ENCODE measurements at regions not wholly inside any gene's neighbourhood (a gene's known extent, or its start where the extent isn't known, plus 50 kb on each side); places are given as distances from the start of the nearest gene placed in this dataset.
A peak's percentile ranks its signal among the peaks of the same experiment; 100 is the strongest.
"Not testable (repeated sequence)": the region's sequence is repeated elsewhere in the genome, so short reads cannot be mapped to it uniquely, and the experiment has no call there.

DNA sequence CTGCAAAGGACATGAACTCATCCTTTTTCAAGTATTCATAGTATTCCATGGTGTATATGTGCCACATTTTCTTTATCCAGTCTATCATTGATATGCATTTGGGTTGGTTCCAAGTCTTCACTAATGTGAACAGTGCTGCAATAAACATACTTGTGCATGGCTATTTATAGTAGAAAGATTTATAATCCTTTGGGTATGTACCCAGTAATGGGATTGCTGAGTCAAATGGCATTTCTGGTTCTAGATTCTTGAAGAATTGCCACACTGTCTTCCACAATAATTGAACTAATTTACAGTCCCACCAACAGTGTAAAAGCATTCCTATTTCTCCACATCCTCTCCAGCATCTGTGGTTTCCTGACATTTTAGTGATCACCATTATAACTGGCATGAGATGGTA, 730.3 kb downstream of the NXPH1 start:
- not testable (repeated sequence) for H3K36me3 Mint-ChIP-seq, H3K4me3 Mint-ChIP-seq, H3K27me3 Mint-ChIP-seq

DNA sequence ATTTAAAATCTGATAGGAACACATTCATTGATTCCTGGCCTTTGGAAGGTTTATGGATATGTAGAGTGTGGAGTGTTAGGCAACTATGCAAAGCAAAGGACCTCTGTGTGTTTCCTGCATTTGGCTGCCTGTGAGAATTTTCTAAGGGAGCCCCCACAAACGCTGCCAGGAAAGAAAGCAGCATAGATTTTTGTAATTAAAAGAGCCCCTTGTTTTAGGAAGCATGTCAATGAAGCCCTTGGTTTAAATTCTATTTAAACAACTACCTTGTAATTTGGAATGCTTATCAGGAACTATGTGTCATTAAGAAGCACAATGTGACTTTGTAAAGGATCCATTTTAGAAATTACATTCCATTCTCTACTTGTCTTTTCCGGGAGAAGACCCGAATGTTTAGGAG, 742.5 kb downstream of the NXPH1 start:
- no peaks in the 10 kb centered on the region for H3K27me3 Mint-ChIP-seq
- no peaks in the 10 kb centered on the region for H3K36me3 Mint-ChIP-seq
- no peak overlapping the region for H3K27ac Mint-ChIP-seq
- CTCF ChIA-PET: no interaction called here
- H3K4me1 Mint-ChIP-seq: no peaks in the 10 kb centered on the region
- H3K9me3 Mint-ChIP-seq: peaks cover 5% of the 10 kb centered on the region
- H3K4me3 Mint-ChIP-seq: no peak overlapping the region
- DNase-seq: no peak

More for the DNA sequence above, 730.3 kb downstream of the NXPH1 start:
- H3K27ac Mint-ChIP-seq, CTCF ChIA-PET, H3K4me1 Mint-ChIP-seq, DNase-seq, H3K9me3 Mint-ChIP-seq: not testable (repeated sequence)

DNA sequence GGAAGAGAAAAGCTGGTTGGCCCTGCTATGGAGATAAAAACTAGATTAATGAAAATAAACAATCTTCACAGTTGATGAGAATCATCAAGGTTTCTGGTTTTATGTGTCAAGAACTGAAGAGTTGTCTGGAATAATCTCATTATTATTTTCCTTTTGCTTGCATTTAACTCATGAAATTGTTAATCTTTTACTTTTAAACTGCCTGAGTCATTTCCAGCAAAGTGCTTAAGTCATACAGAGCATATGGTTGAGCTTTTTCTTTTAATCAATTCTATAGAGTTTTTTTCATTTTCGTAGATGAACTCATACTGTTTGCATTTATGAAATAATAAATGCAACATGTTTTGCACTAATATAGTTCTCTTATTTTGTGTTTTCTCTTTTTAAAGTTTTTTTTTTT, 747.9 kb downstream of the NXPH1 start:
- Mint-ChIP-seq H3K4me3 (no peak overlapping the region), H3K36me3 (no peaks in the 10 kb centered on the region), H3K9me3 (no peaks in the 10 kb centered on the region), H3K27me3 (no peaks in the 10 kb centered on the region), H3K4me1 (no peaks in the 10 kb centered on the region), H3K27ac (no peak overlapping the region)
- CTCF ChIA-PET: no interaction called here
- no peak for DNase-seq

DNA sequence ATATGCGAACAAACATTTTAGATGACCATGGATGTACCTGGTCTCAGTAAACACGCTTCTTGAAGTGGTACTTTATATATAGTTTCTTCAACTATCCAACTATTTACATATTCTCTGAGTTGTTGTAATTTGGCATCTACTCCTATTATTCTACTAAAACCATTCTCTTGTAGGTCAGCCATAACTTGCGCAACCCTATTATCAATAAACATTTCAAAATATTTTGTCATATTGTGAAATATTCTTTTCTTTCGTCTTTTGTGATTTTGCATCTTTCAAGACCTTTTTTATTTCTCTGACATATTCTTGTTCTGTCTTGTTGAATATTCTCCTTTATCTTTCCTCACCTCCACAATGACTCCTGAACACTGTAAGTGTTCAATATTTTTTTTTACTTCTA, 753.3 kb downstream of the NXPH1 start:
- no peak overlapping the region for H3K4me3 Mint-ChIP-seq

DNA sequence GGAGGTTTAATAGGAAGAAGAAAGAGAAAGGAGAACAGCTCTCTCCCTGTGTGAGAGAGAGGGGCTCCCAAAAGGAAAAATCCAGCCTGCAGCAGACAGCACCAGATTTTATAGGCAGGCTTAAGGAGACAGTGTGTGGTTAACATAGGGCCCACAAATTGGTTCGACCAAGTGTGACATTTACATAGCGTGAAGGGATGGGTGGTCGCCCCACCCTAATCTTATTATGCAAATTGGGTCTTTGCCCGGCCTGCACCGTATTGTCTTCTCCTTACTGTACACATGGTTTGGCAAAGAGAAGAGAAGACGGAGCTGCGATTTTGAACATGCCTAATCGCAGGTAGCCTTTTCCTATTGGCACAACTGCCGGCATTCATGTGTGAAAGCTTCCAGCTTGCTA, 756.3 kb downstream of the NXPH1 start:
- H3K4me1 Mint-ChIP-seq: no peaks in the 10 kb centered on the region
- peaks cover 9% of the 10 kb centered on the region for H3K9me3 Mint-ChIP-seq
- no peaks in the 10 kb centered on the region for H3K36me3 Mint-ChIP-seq
- CTCF ChIA-PET: no interaction called here
- H3K4me3 Mint-ChIP-seq: no peak overlapping the region
- H3K27ac Mint-ChIP-seq: no peak overlapping the region
- DNase-seq: no peak
- no peaks in the 10 kb centered on the region for H3K27me3 Mint-ChIP-seq

More for the DNA sequence above, 753.3 kb downstream of the NXPH1 start:
- DNase-seq: no peak
- Mint-ChIP-seq H3K4me1 (no peaks in the 10 kb centered on the region), H3K36me3 (no peaks in the 10 kb centered on the region), H3K9me3 (peaks cover 9% of the 10 kb centered on the region), H3K27me3 (no peaks in the 10 kb centered on the region), H3K27ac (no peak overlapping the region)
- CTCF ChIA-PET: no interaction called here

DNA sequence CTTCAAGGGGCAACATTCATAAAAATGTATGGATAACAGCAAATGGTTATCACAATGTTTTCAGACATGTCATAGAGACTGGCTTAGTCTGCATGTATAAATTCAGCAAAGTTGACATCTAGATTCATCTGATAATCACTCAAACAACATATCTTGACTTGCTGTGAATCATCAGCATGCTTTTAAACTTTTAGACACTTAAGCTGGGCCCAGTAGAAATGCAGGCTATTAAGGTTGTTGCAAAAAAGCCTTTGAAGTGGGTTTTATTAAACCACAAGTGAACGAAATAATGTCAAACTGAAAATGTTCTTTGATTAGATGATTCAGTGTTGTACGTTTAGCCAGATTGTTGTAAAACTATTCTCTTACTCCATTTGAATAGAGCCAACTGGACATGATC, 759.6 kb downstream of the NXPH1 start:
- DNase-seq: no peak
- Mint-ChIP-seq H3K4me1 (no peaks in the 10 kb centered on the region), H3K4me3 (no peak overlapping the region), H3K27me3 (no peaks in the 10 kb centered on the region), H3K9me3 (peaks cover 9% of the 10 kb centered on the region), H3K27ac (peak overlapping the region; percentile 24), H3K36me3 (no peaks in the 10 kb centered on the region)
- CTCF ChIA-PET: no interaction called here

DNA sequence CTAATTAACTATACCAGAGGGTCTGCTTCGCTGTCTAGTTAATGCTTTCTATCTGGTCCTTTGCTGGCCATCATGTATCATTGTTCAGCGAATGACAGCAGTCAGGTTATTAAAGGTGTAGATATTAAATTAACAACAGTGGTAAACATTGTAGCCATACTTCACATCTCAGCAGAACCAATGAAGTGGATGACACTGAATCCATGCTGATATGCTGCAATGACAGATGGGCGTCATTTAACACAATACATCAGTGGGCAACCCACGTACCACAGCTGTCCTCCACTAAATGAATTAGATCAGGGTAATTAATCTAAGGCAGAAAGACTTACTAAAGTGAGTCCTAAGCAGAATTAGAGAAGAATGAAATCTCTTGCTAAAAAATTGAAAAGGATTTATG, 767.2 kb downstream of the NXPH1 start:
- CTCF ChIA-PET: no interaction called here
- Mint-ChIP-seq H3K27me3 (no peaks in the 10 kb centered on the region), H3K36me3 (no peaks in the 10 kb centered on the region), H3K4me1 (no peaks in the 10 kb centered on the region), H3K9me3 (peaks cover 7% of the 10 kb centered on the region), H3K4me3 (no peak overlapping the region), H3K27ac (no peak overlapping the region)
- no peak for DNase-seq

DNA sequence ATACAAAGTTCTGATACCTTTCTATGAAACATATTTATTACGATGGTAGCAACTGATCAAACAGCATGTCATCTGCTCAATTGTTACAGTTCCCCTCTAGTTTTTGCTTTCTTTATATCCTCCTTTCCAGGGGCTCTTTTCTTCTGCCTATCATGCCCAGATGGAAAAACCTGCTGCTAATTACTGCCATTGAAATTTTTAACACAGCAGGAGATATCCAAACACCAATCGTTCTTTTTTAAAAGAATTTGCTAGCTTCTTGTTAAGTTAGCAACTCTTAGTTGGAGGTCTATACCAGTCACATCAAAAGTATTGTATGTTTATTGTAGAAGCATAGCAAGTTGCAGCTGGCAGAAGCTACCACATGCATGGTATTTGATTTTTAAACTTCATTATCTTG, 768.5 kb downstream of the NXPH1 start:
- CTCF ChIA-PET: no interaction called here
- no peak overlapping the region for H3K4me3 Mint-ChIP-seq

DNA sequence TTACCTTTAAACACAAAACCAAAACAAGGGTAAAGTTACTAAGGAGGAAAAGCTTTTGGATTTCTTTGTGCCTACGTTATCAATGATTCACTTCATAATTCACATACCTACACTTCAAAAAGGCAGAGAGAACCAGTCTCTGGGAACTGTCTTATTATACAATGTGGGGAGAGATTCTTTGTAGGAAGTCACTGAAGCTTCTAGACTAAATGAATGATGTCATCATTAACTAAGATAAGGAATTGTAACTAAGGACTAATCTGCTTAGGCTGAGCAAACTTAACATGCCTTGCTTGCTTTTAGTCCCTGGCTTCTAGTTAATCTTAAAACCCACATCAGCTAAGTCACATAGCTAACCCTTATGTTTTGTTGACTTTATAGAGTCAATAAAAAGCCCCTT, 771.2 kb downstream of the NXPH1 start:
- Mint-ChIP-seq H3K27me3 (no peaks in the 10 kb centered on the region), H3K4me3 (no peak overlapping the region), H3K36me3 (no peaks in the 10 kb centered on the region), H3K27ac (no peak overlapping the region), H3K4me1 (no peaks in the 10 kb centered on the region), H3K9me3 (peaks cover 5% of the 10 kb centered on the region)
- CTCF ChIA-PET: no interaction called here
- DNase-seq: no peak

More for the DNA sequence above, 768.5 kb downstream of the NXPH1 start:
- H3K9me3 Mint-ChIP-seq: peaks cover 8% of the 10 kb centered on the region
- H3K27ac Mint-ChIP-seq: no peak overlapping the region
- no peaks in the 10 kb centered on the region for H3K36me3 Mint-ChIP-seq
- DNase-seq: no peak
- no peaks in the 10 kb centered on the region for H3K4me1 Mint-ChIP-seq
- no peaks in the 10 kb centered on the region for H3K27me3 Mint-ChIP-seq

DNA sequence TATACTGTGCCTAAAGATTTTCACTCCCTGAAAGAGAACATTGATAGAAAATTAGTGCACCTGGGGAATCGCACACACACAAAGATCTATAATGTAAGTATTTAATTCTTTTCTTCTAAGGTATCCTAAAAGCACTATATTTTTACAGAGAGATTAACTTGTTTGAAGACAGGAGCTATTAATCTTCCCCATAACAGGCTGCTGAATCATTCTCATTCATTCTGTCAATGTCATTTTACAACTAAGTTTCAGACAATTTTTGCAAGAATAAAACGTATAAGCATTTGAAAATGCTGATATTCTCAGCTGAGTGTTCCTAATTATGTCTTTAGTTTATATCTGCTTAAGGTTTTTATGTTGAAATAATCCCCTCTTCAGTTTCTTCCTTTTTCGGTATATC, 776.7 kb downstream of the NXPH1 start:
- Mint-ChIP-seq H3K4me1 (no peaks in the 10 kb centered on the region), H3K27me3 (no peaks in the 10 kb centered on the region), H3K4me3 (no peak overlapping the region), H3K27ac (no peak overlapping the region), H3K36me3 (no peaks in the 10 kb centered on the region), H3K9me3 (peaks cover 3% of the 10 kb centered on the region)
- no peak for DNase-seq
- CTCF ChIA-PET: no interaction called here

DNA sequence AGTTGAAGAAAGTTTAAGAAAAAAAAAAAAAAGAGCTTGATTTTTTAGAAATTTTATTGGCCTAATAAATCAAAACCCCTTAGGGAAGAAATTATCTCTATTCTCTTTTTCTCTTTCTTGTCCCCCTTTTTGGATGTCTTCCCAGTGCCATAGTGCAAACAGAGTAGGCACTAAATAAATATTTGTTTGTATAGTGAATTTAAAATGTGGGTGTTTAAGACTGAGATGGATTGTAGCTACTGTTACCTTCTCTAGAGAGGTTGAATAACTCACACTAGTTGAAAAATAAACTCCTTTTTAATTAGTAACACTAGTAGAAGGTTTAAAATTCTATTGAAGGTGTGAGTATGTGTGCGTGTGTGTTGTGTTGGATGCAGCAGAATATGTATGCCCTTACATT, 783.8 kb downstream of the NXPH1 start:
- Mint-ChIP-seq H3K27me3 (no peaks in the 10 kb centered on the region), H3K27ac (no peak overlapping the region), H3K36me3 (no peaks in the 10 kb centered on the region), H3K9me3 (peaks cover 2% of the 10 kb centered on the region), H3K4me3 (no peak overlapping the region), H3K4me1 (no peaks in the 10 kb centered on the region)
- CTCF ChIA-PET: no interaction called here
- DNase-seq: no peak

DNA sequence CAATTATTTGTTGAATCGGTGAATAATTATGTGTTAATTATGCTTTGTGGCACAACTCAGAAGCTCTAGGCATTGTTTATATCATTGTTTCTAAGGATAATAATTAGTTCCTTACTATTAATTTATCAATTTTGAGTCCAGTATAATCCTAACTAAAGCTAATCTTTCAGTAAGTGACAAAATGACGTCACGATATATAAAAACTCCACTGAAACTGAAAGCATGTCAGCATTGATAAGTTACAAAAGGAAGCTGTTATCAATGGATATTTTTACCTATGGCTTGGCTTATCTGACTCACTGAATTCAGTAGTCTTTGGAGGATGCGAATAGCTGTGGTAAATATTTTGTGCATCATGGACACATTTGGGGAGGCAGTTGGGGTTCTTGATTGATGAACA, 793.1 kb downstream of the NXPH1 start:
- Mint-ChIP-seq H3K9me3 (peaks cover 8% of the 10 kb centered on the region), H3K4me1 (no peaks in the 10 kb centered on the region), H3K27ac (no peak overlapping the region), H3K4me3 (no peak overlapping the region), H3K36me3 (no peaks in the 10 kb centered on the region), H3K27me3 (no peaks in the 10 kb centered on the region)
- CTCF ChIA-PET: no interaction called here
- no peak for DNase-seq

DNA sequence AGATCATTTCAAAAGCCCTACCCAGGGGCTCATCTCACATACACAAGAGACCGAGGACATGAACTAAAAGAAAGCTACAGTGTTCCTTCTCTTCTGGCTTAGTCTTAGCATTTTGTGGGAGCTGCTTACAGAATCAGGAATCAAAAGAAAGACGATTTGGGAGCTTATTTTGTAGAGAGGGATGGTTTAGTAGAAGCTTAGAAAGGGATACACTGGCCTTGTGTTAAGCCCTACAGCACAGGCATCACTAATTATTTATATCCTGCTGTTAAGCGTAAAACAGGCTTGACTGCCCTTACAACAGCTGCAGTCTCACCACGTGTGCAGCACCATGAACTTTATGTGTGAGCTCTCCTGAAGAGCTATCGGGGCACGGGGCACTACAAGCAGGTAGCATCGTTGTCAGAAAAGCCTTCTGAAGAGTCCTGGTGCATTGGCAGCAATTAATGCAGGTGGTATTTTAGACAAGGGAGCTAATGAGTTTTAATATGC, 798.3 kb downstream of the NXPH1 start:
- Mint-ChIP-seq H3K36me3 (no peaks in the 10 kb centered on the region), H3K27me3 (no peaks in the 10 kb centered on the region), H3K4me3 (no peak overlapping the region), H3K27ac (no peak overlapping the region), H3K4me1 (no peaks in the 10 kb centered on the region), H3K9me3 (peaks cover 9% of the 10 kb centered on the region)
- CTCF ChIA-PET: no interaction called here
- DNase-seq: no peak

DNA sequence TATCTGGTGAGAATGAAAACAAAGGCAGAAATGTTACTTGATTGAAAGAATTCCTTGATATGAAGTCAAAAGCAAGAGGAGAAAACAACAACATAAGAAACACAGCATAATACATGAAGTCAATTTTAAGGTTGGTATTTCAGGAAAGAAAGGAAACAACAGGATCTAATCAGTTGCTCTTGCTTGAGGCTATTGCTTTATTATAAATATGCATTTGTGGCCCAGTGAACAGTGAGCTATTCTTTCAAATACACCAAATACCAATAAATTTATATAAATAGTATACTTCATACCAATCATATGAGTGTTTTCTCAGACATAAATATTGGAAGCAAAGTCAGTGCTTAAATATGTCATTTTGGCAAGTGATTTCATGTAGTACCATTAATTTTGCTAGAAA, 806.6 kb downstream of the NXPH1 start:
- CTCF ChIA-PET: no interaction called here

DNA sequence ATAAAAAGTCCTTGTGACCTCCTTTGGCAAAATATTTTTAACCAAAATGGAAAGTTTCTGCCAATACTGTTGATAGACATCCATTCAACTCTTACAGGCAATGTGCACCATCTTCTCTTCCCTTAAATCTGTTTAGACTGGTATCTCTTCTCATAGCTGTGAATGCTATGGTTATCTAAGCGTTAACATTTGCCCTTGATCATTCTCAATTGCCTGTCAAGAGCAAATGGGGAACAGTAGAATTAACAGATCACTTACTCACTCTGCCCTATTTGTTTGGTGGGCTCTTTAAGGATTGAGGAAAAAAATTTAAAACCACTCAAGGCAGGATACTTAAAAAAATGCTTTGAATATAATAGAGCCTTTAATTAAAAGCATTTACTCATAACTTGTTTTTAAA, 808.4 kb downstream of the NXPH1 start:
- Mint-ChIP-seq H3K9me3 (peaks cover 22% of the 10 kb centered on the region), H3K27me3 (no peaks in the 10 kb centered on the region), H3K36me3 (no peaks in the 10 kb centered on the region), H3K27ac (no peak overlapping the region), H3K4me3 (no peak overlapping the region), H3K4me1 (no peaks in the 10 kb centered on the region)
- CTCF ChIA-PET: no interaction called here
- DNase-seq: no peak

More for the DNA sequence above, 806.6 kb downstream of the NXPH1 start:
- Mint-ChIP-seq H3K9me3 (peaks cover 18% of the 10 kb centered on the region), H3K27ac (no peak overlapping the region), H3K36me3 (no peaks in the 10 kb centered on the region), H3K4me1 (no peaks in the 10 kb centered on the region), H3K27me3 (no peaks in the 10 kb centered on the region), H3K4me3 (no peak overlapping the region)
- no peak for DNase-seq

DNA sequence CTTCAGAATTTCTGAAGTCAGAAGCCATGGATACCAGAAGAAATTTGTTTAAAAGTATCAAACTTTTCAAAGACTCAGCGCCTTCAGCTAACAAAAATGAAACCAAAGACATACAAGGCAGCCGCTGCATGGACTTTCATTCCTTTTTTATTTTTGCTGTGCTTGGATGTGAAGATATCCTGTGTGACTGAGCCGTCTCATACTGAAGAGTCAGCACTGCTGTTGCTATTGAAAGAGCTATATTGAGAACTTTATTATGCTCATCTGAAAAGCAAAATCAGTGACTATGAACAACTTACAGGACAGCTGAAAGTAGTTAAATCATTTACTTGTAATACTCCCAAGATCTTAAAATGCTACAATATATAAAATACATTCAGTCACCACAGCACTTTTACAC, 809.2 kb downstream of the NXPH1 start:
- Mint-ChIP-seq H3K4me3 (no peak overlapping the region), H3K36me3 (no peaks in the 10 kb centered on the region), H3K4me1 (no peaks in the 10 kb centered on the region), H3K27me3 (no peaks in the 10 kb centered on the region), H3K27ac (no peak overlapping the region), H3K9me3 (peaks cover 22% of the 10 kb centered on the region)
- DNase-seq: no peak
- CTCF ChIA-PET: no interaction called here
